Stimulated activated CD4-positive, alpha-beta T cell treated with anti-CD3 and anti-CD28 coated beads, Interleukin-4, amount 100 ng/mL, for 48 hours (primary cell): ENCODE measurements at regions not wholly inside any gene's neighbourhood (a gene's known extent, or its start where the extent isn't known, plus 50 kb on each side); places are given as distances from the start of the nearest gene placed in this dataset.

Source experiments
- DNase-seq, 2 donors: peaks; one replicate each; pipeline ENCODE4 v3.0.0-alpha.2; 2020; ENCODE audit warnings: low read depth in 2 of 2

DNA sequence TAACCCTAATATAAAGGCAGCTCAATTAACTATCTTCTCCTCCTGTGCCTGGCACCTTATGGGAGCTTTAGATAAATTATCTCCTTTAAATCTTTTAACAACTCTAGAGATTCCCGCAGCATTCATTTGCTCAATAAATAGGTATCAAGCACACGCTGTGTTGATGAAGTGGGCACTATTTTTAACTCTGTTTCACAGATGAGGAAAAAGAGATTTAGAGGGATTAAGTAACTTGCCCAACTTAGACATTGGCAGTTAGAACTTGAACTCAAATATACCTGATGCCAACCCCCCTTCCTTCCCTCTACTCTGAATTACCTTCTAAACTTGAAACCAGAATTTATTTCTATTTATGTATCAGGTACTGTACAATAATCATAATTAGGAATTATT is 112.4 kb downstream of the SH3TC2 start:
- DNase-seq: no peak

DNA sequence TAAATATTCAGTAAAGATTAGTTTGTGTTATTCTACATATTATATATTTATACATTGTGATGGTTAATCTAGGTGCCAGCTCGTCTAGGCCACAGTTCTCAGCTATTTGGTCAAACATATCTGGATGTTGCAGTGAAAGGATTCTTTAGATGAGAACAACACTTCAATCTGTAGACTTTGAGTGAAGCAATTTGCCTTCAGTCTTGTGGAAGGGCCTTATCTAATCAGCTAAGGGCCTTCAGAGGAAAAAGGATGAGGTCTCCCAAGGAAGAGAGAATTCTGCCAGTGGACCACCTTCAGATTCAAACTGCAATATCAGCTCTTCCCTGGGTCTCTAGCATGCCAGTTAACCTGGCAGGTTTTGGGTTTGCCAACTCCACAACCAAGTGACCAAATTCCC is 112.0 kb downstream of the SH3TC2 start:
- DNase-seq: no peak

DNA sequence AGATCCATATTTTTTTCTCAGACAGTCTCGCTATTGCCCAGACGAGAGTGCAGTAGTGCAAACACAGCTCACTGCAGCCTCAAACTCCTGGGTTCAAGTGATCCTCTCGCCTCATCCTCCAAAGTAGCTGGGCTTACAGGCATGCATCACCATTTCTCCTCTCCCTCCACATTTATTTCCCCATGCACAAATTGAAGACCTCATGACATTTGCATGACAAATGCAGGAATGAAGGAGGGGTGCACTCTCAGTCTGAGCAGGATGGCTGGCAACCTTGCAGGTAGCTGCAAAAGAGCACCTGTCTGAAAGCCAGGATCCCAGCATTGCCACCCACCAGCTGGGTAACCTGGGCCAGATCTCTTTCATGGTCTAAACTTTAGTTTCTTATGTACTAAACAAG is 111.2 kb downstream of the SH3TC2 start:
- DNase-seq: no peak

DNA sequence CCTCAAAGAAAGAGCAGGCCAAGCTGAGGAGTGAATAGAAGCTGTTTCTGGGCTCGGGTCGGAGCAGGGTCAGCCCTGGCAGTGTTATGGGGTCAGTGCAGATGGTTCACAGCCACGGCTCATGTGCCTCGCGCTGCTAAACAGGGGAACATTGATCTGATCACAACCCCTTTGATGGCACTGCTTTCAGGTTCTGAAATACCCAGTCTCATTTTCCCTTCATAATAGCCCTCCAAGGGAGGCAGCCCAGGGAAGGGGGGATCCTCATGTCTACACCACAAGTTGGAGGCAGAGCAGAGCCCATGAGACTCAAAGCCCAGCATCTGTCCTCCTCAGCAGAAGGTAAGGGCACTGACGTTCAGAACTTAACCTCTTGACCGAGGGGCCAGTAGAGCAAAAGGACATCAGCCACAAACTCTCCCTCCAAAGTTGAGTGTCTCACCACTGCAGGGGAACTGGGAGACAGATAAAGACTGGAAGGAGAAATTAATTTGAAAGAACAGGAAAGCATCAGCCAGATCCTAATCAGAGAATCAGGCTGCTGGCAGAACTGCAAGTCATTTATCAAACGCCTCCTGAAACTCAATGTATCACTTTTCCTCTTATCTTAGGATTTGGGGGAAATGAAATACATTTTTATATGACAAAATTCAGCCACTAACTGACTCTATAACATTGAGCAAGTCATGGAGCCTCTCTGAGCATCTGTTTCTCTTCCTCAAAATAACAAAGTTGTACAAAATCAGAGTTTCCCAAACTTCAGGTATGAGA is 110.6 kb downstream of the SH3TC2 start:
- no peak for DNase-seq

DNA sequence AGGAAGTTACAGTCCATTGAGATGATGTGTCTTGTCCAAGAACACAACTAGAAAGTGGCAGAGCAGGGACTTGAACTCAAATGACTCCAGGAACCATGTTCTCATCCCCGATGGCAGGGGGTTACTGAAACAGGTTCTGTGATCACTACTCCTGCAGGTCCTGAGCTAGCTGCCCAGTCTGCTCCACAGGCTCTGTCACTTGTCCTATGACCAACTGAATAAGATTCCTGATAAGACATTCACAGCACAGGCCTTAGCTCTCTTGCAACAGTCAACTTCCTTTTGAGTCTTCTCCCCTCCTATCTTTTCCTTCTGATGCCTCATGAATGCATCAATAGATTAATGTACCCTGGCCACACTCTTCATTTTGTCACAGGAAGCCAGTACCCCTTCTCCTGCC is 109.2 kb downstream of the SH3TC2 start:
- DNase-seq: no peak
